IMR-90 (cell line): ENCODE measurements at regions not wholly inside any gene's neighbourhood (a gene's known extent, or its start where the extent isn't known, plus 50 kb on each side); places are given as distances from the start of the nearest gene placed in this dataset.

Source experiments
- CEBPB ChIP-seq: IDR thresholded peaks from 2 replicates; pipeline ENCODE4 v1.6.1; 2012; ENCODE audit warnings: low read depth, low read length, improper control_type of control experiment
- CTCF ChIP-seq: conservative IDR thresholded peaks from 2 replicates; pipeline ENCODE4 v1.5.1; 2012; ENCODE audit warnings: mild to moderate bottlenecking, low read depth, low read length, improper control_type of control experiment
- FOS ChIP-seq: fragments of 150-350 bp; IDR thresholded peaks from 2 replicates; pipeline ENCODE4 v1.6.1; 2016; ENCODE audit warnings: low read depth, low read length
- POLR2A ChIP-seq: IDR thresholded peaks from 2 replicates; pipeline ENCODE4 v1.6.1; 2012; ENCODE audit warnings: mild to moderate bottlenecking, low read depth, low read length

GRCh38 chr2:6043238-6043637 is 351.1 kb downstream of the SOX11 start:
- TF ChIP-seq CTCF (no peak), POLR2A (no peak), CEBPB (no peak), FOS (no peak)
